LNCaP clone FGC (cell line): ENCODE measurements at regions not wholly inside any gene's neighbourhood (a gene's known extent, or its start where the extent isn't known, plus 50 kb on each side); places are given as distances from the start of the nearest gene placed in this dataset.

Experiments
- DNase-seq: peaks from one replicate; pipeline ENCODE4 v3.0.0-alpha.2; 2011; ENCODE audit warnings: low read depth
- H3K4me3 ChIP-seq: 2 replicates; pipeline ENCODE4 v1.5.1; 2011; ENCODE audit warnings: mild to moderate bottlenecking, low read depth, low read length, control low read depth
- CTCF ChIP-seq: IDR thresholded peaks from 2 replicates; pipeline ENCODE4 v1.5.1; 2012; ENCODE audit warnings: mild to moderate bottlenecking; ENCODE audit not compliant: control insufficient read depth, insufficient read depth; ENCODE audit errors: extremely low read depth

- no peak overlapping the region for H3K4me3 ChIP-seq
- TF ChIP-seq CTCF, result no peak
- DNase-seq, result no peak
These were observed 161.0 kb downstream of the HGF start for GRCh38 chr7:81608748-81609382.

GRCh38 chr7:81607987-81608386, 161.9 kb downstream of the HGF start:
- TF ChIP-seq CTCF, result no peak
- DNase-seq, result no peak
- no peak overlapping the region for H3K4me3 ChIP-seq

- no peak for TF ChIP-seq CTCF
- DNase-seq, result no peak
- H3K4me3 ChIP-seq, result no peak overlapping the region
These were observed 163.6 kb downstream of the HGF start for GRCh38 chr7:81606078-81606863.

- no peak for TF ChIP-seq CTCF
- H3K4me3 ChIP-seq, result no peak overlapping the region
- no peak for DNase-seq
These were observed 164.4 kb downstream of the HGF start for GRCh38 chr7:81605493-81605892.

- H3K4me3 ChIP-seq, result no peak overlapping the region
- DNase-seq, result no peak
- no peak for TF ChIP-seq CTCF
These were observed 165.1 kb downstream of the HGF start for GRCh38 chr7:81604808-81605174.

GRCh38 chr7:81604075-81604807, 165.6 kb downstream of the HGF start:
- H3K4me3 ChIP-seq, result no peak overlapping the region

More at GRCh38 chr7:81604075-81604807, 165.6 kb downstream of the HGF start:
- DNase-seq, result no peak
- TF ChIP-seq CTCF, result no peak
